Ishikawa (cell line): ENCODE measurements at regions not wholly inside any gene's neighbourhood (a gene's known extent, or its start where the extent isn't known, plus 50 kb on each side); places are given as distances from the start of the nearest gene placed in this dataset.

Experiments
- CREB1 ChIP-seq: IDR thresholded peaks from 2 replicates; pipeline ENCODE4 v1.6.1; 2012; ENCODE audit warnings: low read depth
- EGR1 ChIP-seq: IDR thresholded peaks from 2 replicates; pipeline ENCODE4 v1.6.1; 2012
- EP300 ChIP-seq: IDR thresholded peaks from 2 replicates; pipeline ENCODE4 v1.6.1; 2012; ENCODE audit warnings: borderline replicate concordance
- FOXM1 ChIP-seq: IDR thresholded peaks from 2 replicates; pipeline ENCODE4 v1.6.1; 2012; ENCODE audit warnings: low read depth, borderline replicate concordance
- RAD21 ChIP-seq: IDR thresholded peaks from 2 replicates; pipeline ENCODE4 v1.6.1; 2012; ENCODE audit warnings: low read depth
- TAF1 ChIP-seq: IDR thresholded peaks from 2 replicates; pipeline ENCODE4 v1.6.1; 2012; ENCODE audit warnings: low read depth, mild to moderate bottlenecking
- TEAD4 ChIP-seq: IDR thresholded peaks from 2 replicates; pipeline ENCODE4 v1.6.1; 2012
- TF ChIP-seq, protein P1 (sequence below): IDR thresholded peaks from 2 replicates; pipeline ENCODE4 v1.6.1; 2012
- TF ChIP-seq, protein P2 (sequence below): IDR thresholded peaks from 2 replicates; pipeline ENCODE4 v1.6.1; 2012; ENCODE audit warnings: low read depth, mild to moderate bottlenecking
- TF ChIP-seq, protein P3 (sequence below): IDR thresholded peaks from 2 replicates; pipeline ENCODE4 v1.6.1; 2012

DNA sequence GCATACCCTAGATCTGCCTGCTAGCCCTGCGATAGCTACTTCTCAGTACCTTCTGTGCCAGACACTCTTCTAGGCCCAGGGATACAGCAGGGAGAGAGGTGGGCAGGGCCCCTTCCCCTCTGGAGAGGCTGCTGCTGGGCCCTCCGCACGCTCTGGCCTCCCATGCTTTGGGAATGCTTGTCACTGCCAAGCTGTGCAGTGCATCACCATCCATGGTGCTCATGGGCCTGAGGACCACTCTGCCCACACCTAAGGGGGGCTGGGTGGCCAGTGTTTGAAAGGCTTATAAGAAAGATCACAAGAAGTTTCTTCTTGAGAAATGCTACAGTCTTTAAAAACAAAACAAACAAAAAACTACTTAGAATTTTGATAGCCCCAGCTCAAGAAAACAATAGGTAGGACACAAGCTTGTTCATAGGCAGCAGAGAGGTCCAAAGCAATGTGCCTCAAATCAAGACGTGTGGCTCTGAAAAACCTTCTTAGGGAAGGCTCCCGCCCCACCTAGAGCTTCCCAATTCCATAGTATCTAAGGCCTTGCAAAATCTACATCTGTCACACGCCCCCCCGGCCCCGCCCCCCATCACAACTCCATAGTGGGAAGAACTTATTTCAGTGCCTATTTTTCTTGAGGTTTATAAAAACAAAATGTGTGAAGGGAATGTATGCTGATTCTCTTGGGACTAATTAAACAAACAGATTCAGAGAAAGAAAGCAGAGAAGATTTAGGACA is 145.8 kb downstream of the TM9SF2 start:
- no peak for TF ChIP-seq FOXM1
- no peak for TF ChIP-seq RAD21
- TF ChIP-seq, protein P1, sequence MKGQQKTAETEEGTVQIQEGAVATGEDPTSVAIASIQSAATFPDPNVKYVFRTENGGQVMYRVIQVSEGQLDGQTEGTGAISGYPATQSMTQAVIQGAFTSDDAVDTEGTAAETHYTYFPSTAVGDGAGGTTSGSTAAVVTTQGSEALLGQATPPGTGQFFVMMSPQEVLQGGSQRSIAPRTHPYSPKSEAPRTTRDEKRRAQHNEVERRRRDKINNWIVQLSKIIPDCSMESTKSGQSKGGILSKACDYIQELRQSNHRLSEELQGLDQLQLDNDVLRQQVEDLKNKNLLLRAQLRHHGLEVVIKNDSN, result no peak
- TF ChIP-seq, protein P2, sequence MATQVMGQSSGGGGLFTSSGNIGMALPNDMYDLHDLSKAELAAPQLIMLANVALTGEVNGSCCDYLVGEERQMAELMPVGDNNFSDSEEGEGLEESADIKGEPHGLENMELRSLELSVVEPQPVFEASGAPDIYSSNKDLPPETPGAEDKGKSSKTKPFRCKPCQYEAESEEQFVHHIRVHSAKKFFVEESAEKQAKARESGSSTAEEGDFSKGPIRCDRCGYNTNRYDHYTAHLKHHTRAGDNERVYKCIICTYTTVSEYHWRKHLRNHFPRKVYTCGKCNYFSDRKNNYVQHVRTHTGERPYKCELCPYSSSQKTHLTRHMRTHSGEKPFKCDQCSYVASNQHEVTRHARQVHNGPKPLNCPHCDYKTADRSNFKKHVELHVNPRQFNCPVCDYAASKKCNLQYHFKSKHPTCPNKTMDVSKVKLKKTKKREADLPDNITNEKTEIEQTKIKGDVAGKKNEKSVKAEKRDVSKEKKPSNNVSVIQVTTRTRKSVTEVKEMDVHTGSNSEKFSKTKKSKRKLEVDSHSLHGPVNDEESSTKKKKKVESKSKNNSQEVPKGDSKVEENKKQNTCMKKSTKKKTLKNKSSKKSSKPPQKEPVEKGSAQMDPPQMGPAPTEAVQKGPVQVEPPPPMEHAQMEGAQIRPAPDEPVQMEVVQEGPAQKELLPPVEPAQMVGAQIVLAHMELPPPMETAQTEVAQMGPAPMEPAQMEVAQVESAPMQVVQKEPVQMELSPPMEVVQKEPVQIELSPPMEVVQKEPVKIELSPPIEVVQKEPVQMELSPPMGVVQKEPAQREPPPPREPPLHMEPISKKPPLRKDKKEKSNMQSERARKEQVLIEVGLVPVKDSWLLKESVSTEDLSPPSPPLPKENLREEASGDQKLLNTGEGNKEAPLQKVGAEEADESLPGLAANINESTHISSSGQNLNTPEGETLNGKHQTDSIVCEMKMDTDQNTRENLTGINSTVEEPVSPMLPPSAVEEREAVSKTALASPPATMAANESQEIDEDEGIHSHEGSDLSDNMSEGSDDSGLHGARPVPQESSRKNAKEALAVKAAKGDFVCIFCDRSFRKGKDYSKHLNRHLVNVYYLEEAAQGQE, result no peak
- TF ChIP-seq, protein P3, sequence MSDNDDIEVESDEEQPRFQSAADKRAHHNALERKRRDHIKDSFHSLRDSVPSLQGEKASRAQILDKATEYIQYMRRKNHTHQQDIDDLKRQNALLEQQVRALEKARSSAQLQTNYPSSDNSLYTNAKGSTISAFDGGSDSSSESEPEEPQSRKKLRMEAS, result no peak
- no peak for TF ChIP-seq EP300
- no peak for TF ChIP-seq TEAD4
- TF ChIP-seq TAF1, result no peak
- TF ChIP-seq CREB1, result no peak
- TF ChIP-seq EGR1, result no peak
